ENCODE measurements at regions not wholly inside any gene's neighbourhood (a gene's known extent, or its start where the extent isn't known, plus 50 kb on each side); places are given as distances from the start of the nearest gene placed in this dataset.
"Not testable (repeated sequence)": the region's sequence is repeated elsewhere in the genome, so short reads cannot be mapped to it uniquely, and the experiment has no call there.

DNA sequence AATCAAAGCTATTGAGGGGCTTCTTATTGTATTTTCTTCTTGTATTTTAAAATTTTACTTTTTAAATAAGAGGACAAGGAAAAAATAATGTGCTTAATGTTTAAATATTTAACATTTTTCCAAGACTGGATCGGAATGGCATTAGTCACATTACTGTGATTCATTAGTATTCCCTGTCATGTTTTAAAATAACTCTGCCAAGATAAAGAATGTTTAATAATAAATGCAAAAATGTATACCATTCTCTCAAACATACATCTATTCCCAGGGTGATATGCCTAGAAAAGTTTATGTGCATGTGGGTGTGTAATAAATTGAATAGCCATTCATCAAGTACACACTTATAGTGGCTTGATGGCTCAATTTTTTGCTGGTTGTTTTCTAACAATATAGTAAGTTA lies 936.1 kb downstream of the PLOD2 start:
- TF ChIP-seq, protein P1, sequence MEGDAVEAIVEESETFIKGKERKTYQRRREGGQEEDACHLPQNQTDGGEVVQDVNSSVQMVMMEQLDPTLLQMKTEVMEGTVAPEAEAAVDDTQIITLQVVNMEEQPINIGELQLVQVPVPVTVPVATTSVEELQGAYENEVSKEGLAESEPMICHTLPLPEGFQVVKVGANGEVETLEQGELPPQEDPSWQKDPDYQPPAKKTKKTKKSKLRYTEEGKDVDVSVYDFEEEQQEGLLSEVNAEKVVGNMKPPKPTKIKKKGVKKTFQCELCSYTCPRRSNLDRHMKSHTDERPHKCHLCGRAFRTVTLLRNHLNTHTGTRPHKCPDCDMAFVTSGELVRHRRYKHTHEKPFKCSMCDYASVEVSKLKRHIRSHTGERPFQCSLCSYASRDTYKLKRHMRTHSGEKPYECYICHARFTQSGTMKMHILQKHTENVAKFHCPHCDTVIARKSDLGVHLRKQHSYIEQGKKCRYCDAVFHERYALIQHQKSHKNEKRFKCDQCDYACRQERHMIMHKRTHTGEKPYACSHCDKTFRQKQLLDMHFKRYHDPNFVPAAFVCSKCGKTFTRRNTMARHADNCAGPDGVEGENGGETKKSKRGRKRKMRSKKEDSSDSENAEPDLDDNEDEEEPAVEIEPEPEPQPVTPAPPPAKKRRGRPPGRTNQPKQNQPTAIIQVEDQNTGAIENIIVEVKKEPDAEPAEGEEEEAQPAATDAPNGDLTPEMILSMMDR (conservative IDR thresholded peaks at IDR 0.05; ENCODE audit: low read length): no peak
- H3K4me3 ChIP-seq (ENCODE audit: low read length): no peak overlapping the region
- DNase-seq (ENCODE audit: low read depth): no peak

- no peak overlapping the region for H3K4me3 ChIP-seq (ENCODE audit: low read length)
- TF ChIP-seq, protein P1 (conservative IDR thresholded peaks at IDR 0.05; ENCODE audit: low read length): no peak
- peak; percentile 41 for DNase-seq (ENCODE audit: low read depth)
These were observed 917.1 kb downstream of the PLOD2 start for GRCh38 chr3:145243875-145244274.

DNA sequence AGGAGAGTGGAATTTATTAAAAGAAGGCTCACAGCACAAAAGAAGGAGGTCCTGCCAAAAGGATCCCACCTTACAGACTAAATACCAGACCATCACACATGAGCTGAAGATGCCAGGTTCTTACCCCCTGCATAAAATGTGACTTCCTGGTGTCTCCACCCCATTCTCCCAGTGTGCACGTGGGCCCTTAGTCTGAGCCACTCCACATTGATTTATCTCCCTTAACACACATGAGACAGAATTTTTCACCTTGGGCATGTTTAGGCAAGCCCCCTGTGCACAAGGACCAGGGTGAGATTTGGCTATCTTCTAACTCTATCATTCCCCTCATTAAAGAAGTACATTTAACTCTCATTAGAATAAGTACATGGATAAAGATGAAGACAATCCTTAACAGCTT lies 916.7 kb downstream of the PLOD2 start:
- TF ChIP-seq, protein P1 (conservative IDR thresholded peaks at IDR 0.05; ENCODE audit: low read length): no peak
- no peak overlapping the region for H3K4me3 ChIP-seq (ENCODE audit: low read length)
- no peak for DNase-seq (ENCODE audit: low read depth)

- no peak overlapping the region for H3K4me3 ChIP-seq (ENCODE audit: low read length)
- TF ChIP-seq, protein P1 (conservative IDR thresholded peaks at IDR 0.05; ENCODE audit: low read length): no peak
- no peak for DNase-seq (ENCODE audit: low read depth)
These were observed 914.7 kb downstream of the PLOD2 start for GRCh38 chr3:145246291-145246690.

DNA sequence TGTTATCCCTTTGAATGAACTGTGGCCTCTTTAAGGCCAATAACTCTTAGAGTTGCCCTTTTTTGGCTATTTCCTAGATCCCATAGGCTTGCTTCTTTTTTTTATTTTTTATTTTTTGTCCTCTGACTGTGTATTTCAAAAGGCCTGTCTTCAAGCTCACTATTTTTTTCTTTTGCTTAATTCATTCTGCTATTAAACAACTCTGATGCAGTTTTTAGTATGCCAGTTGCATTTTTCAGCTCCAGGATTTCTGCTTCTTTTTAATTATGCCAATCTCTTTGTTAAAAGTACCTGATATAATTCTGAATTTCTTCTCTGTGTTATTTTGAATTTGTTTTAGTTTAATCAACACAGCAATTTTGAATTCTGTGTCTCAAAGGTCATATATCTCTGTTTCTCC lies 912.1 kb downstream of the PLOD2 start:
- DNase-seq (ENCODE audit: low read depth): no peak
- no peak overlapping the region for H3K4me3 ChIP-seq (ENCODE audit: low read length)
- TF ChIP-seq, protein P1 (conservative IDR thresholded peaks at IDR 0.05; ENCODE audit: low read length): no peak

DNA sequence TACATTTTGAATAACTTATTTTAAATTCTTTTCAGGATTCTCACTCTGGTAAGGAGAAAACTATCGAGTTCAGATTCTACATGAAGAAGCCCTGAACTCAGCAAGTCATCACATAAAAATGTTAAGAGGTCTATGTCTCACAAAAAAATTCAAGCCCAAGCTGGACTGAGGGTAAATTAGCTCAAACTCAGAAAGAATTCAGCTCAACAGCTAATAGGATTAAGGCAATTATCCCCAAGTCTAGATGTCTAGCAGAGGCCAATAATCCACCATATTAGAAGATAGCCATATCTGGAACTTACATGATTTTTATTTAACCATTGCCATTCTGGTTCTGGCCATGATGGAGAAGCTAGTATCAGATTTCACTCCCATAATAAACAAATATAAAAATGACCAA lies 909.7 kb downstream of the PLOD2 start:
- TF ChIP-seq, protein P1 (conservative IDR thresholded peaks at IDR 0.05; ENCODE audit: low read length): no peak
- DNase-seq (ENCODE audit: low read depth): no peak
- no peak overlapping the region for H3K4me3 ChIP-seq (ENCODE audit: low read length)

DNA sequence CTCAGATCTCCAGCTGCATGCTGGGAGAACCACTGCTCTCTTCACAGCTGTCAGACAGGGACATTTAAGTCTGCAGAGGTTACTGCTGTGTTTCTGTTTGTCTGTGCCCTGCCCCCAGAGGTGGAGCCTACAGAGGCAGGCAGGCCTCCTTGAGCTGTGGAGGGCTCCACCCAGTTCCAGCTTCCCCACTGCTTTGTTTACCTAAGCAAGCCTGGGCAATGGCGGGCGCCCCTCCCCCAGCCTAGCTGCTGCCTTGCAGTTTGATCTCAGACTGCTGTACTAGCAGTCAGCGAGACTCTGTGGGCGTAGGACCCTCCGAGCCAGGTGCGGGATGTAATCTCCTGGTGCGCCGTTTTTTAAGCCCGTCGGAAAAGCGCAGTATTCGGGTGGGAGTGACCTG lies 903.0 kb downstream of the PLOD2 start:
- not testable (repeated sequence) for H3K4me3 ChIP-seq (ENCODE audit: low read length); DNase-seq (ENCODE audit: low read depth)
